ENCODE measurements at regions not wholly inside any gene's neighbourhood (a gene's known extent, or its start where the extent isn't known, plus 50 kb on each side); places are given as distances from the start of the nearest gene placed in this dataset.
"Not testable (repeated sequence)": the region's sequence is repeated elsewhere in the genome, so short reads cannot be mapped to it uniquely, and the experiment has no call there.

GRCh38 chr3:127072971-127073783 lies 90.3 kb downstream of the PLXNA1 start:
- no peak for DNase-seq

- DNase-seq, result no peak
Observed at GRCh38 chr3:127073941-127074820, 91.3 kb downstream of the PLXNA1 start.

- DNase-seq, result no peak
Observed at GRCh38 chr3:127074900-127075360, 92.0 kb downstream of the PLXNA1 start.

- not testable (repeated sequence) for DNase-seq
Observed at GRCh38 chr3:127076166-127076992, 93.5 kb downstream of the PLXNA1 start.

GRCh38 chr3:127077068-127077467 lies 94.2 kb downstream of the PLXNA1 start:
- no peak for DNase-seq

GRCh38 chr3:127077505-127078064 lies 94.7 kb downstream of the PLXNA1 start:
- DNase-seq, result no peak

- DNase-seq, result no peak
Observed at GRCh38 chr3:127078626-127079025, 95.7 kb downstream of the PLXNA1 start.

- DNase-seq, result no peak
Observed at GRCh38 chr3:127079211-127079610, 96.3 kb downstream of the PLXNA1 start.

GRCh38 chr3:127081001-127081720 lies 98.2 kb downstream of the PLXNA1 start:
- DNase-seq, result no peak

GRCh38 chr3:127082066-127082465 lies 99.2 kb downstream of the PLXNA1 start:
- DNase-seq, result no peak

GRCh38 chr3:127083778-127084397 lies 101.0 kb downstream of the PLXNA1 start:
- no peak for DNase-seq

- DNase-seq, result no peak
Observed at GRCh38 chr3:127084401-127084990, 101.6 kb downstream of the PLXNA1 start.

GRCh38 chr3:127085576-127085975 lies 102.7 kb downstream of the PLXNA1 start:
- DNase-seq, result no peak

GRCh38 chr3:127086591-127086990 lies 103.7 kb downstream of the PLXNA1 start:
- DNase-seq, result not testable (repeated sequence)

GRCh38 chr3:127087441-127087840 lies 104.5 kb downstream of the PLXNA1 start:
- DNase-seq, result no peak

GRCh38 chr3:127088511-127089351 lies 104.2 kb upstream of the PRR23E start:
- no peak for DNase-seq

GRCh38 chr3:127089486-127090145 lies 103.3 kb upstream of the PRR23E start:
- DNase-seq, result no peak

GRCh38 chr3:127090218-127091160 lies 102.4 kb upstream of the PRR23E start:
- no peak for DNase-seq

All from 8988T (cell line).